RWPE1 (cell line): ENCODE measurements at regions not wholly inside any gene's neighbourhood (a gene's known extent, or its start where the extent isn't known, plus 50 kb on each side); places are given as distances from the start of the nearest gene placed in this dataset.

Source experiments
- CTCF ChIA-PET: fragments of 350-600 bp; sonication (Branson Sonifier 250); formaldehyde crosslinking; extraction: SDS; loops from one replicate; lab custom pipeline; 2021; lab: Yijun Ruan, JAX
- POLR2A ChIA-PET: fragments of 400-600 bp; formaldehyde crosslinking; extraction: SDS; loops from one replicate; lab custom pipeline; 2020; ENCODE audit warnings: antibody characterized with exemption; ENCODE audit not compliant: low non-redundant PET; lab: Yijun Ruan, JAX
- DNase-seq: peaks from one replicate; pipeline ENCODE4 v3.0.0; 2012; ENCODE audit warnings: low spot score
- H3K27ac ChIP-seq: fragments of 450-650 bp; 2 replicates; pipeline ENCODE4 v1.5.1; 2017
- CTCF ChIP-seq: fragments of 450-650 bp; conservative IDR thresholded peaks from 2 replicates; pipeline ENCODE4 v1.5.1; 2017; ENCODE audit warnings: low read depth, mild to moderate bottlenecking

- no peak for DNase-seq
- CTCF ChIA-PET: no interaction called here
- POLR2A ChIA-PET: no interaction called here
- H3K27ac ChIP-seq: no peak overlapping the region
- no peak for TF ChIP-seq CTCF
Measured at GRCh38 chrX:1767026-1767425, 152.2 kb downstream of the ASMT start.

- DNase-seq: peak; percentile 22
- no peak for TF ChIP-seq CTCF
- CTCF ChIA-PET: no interaction called here
- POLR2A ChIA-PET: no interaction called here
- no peak overlapping the region for H3K27ac ChIP-seq
Measured at GRCh38 chrX:1778817-1779216, 164.0 kb downstream of the ASMT start.

GRCh38 chrX:1779626-1780025, 164.8 kb downstream of the ASMT start:
- CTCF ChIA-PET: no interaction called here
- no peak for DNase-seq

GRCh38 chrX:1781766-1782165, 166.9 kb downstream of the ASMT start:
- DNase-seq: no peak
- TF ChIP-seq CTCF: no peak
- no peak overlapping the region for H3K27ac ChIP-seq
- POLR2A ChIA-PET: no interaction called here
- CTCF ChIA-PET: no interaction called here

More at GRCh38 chrX:1779626-1780025, 164.8 kb downstream of the ASMT start:
- TF ChIP-seq CTCF: no peak
- POLR2A ChIA-PET: no interaction called here
- H3K27ac ChIP-seq: no peak overlapping the region

GRCh38 chrX:1784773-1785172, 169.9 kb downstream of the ASMT start:
- CTCF ChIA-PET: no interaction called here
- no peak overlapping the region for H3K27ac ChIP-seq
- TF ChIP-seq CTCF: no peak
- POLR2A ChIA-PET: no interaction called here
- DNase-seq: no peak

GRCh38 chrX:1788300-1788911, 173.5 kb downstream of the ASMT start:
- ChIA-PET POLR2A (no interaction called here), CTCF (no interaction called here)
- no peak for TF ChIP-seq CTCF
- no peak for DNase-seq
- H3K27ac ChIP-seq: no peak overlapping the region
